PC-3 (cell line): ENCODE measurements at regions not wholly inside any gene's neighbourhood (a gene's known extent, or its start where the extent isn't known, plus 50 kb on each side); places are given as distances from the start of the nearest gene placed in this dataset.

ENCODE experiments used
- CTCF ChIP-seq: fragments of 300-600 bp; sonication (generic); conservative IDR thresholded peaks from 2 replicates; pipeline ENCODE4 v1.5.1; 2017; ENCODE audit warnings: antibody characterized with exemption, low read depth, mild to moderate bottlenecking, low read length
- EZH2 ChIP-seq: fragments of 300-600 bp; sonication (generic); IDR thresholded peaks from one replicate; pipeline ENCODE4 v1.6.1; 2017; ENCODE audit warnings: antibody characterized with exemption, mild to moderate bottlenecking, low read length; ENCODE audit not compliant: unreplicated experiment

DNA sequence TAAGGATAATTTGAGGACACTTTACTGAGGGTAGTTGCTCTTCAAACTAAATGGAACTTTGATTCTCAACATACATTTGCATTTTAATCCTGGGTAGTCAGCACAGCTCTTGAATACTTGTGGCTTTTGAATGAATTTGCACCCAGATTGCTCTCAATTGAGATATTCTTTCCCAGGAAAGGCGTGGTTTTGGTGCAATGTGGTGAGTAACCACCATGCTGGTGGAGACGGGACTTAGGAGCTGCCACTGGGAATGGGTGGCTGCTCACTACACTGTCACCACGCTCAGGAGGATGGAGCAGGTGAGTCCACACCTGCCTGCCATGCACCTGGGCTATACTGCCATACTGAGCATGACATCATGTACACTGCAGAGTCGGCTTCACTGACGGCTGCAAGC lies 99.2 kb downstream of the IRX1 start:
- TF ChIP-seq CTCF (no peak), EZH2 (no peak)
